ENCODE measurements at regions not wholly inside any gene's neighbourhood (a gene's known extent, or its start where the extent isn't known, plus 50 kb on each side); places are given as distances from the start of the nearest gene placed in this dataset.
A peak's percentile ranks its signal among the peaks of the same experiment; 100 is the strongest.

DNA sequence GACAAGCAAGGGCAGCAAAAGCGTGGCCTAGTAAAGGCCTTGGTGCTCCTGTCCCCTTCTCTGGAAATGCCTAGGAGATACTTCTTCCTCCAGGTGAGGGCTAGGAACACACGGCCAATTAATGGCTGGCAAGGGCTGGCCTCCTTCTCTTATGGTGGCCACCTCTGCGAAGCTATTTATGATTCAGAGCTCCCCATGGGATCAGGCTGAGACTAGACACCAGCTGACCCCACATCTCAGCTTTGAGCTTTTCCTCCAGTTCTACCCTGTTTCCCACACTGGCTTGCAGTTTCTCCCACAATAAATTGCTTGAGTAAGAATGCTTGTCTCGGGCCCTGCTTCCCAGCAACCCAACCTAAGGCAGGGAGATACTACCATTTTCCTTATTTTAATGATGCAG is 53.7 kb downstream of the CAMK2N1 start:
- Histone ChIP-seq H3K36me3 (ENCODE audit: control insufficient read depth, insufficient read depth, low read length) (no peaks in the 10 kb centered on the region), H3K4me3 (replicated peaks; ENCODE audit: low read depth, low read length) (no peak overlapping the region), H3K27me3 (replicated peaks; ENCODE audit: control insufficient read depth, insufficient read depth, low read length) (peaks cover 1% of the 10 kb centered on the region; the same call in 1 of the 2 replicates)
- TF ChIP-seq, protein P1, sequence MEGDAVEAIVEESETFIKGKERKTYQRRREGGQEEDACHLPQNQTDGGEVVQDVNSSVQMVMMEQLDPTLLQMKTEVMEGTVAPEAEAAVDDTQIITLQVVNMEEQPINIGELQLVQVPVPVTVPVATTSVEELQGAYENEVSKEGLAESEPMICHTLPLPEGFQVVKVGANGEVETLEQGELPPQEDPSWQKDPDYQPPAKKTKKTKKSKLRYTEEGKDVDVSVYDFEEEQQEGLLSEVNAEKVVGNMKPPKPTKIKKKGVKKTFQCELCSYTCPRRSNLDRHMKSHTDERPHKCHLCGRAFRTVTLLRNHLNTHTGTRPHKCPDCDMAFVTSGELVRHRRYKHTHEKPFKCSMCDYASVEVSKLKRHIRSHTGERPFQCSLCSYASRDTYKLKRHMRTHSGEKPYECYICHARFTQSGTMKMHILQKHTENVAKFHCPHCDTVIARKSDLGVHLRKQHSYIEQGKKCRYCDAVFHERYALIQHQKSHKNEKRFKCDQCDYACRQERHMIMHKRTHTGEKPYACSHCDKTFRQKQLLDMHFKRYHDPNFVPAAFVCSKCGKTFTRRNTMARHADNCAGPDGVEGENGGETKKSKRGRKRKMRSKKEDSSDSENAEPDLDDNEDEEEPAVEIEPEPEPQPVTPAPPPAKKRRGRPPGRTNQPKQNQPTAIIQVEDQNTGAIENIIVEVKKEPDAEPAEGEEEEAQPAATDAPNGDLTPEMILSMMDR (IDR thresholded peaks at IDR 0.05; ENCODE audit: insufficient read depth, low read length, poor library complexity, severe bottlenecking): no peak
- no peak for DNase-seq (ENCODE audit: extremely low read depth, insufficient read length)

- Histone ChIP-seq H3K36me3 (ENCODE audit: control insufficient read depth, insufficient read depth, low read length) (no peaks in the 10 kb centered on the region), H3K4me3 (replicated peaks; ENCODE audit: low read depth, low read length) (no peak overlapping the region), H3K27me3 (replicated peaks; ENCODE audit: control insufficient read depth, insufficient read depth, low read length) (peaks cover 1% of the 10 kb centered on the region; the same call in 1 of the 2 replicates)
- TF ChIP-seq, protein P1 (IDR thresholded peaks at IDR 0.05; ENCODE audit: insufficient read depth, low read length, poor library complexity, severe bottlenecking): no peak
- DNase-seq (ENCODE audit: extremely low read depth, insufficient read length): no peak
Measured at GRCh38 chr1:20431176-20431460, 54.9 kb downstream of the CAMK2N1 start.

GRCh38 chr1:20430355-20431175 is 55.4 kb downstream of the CAMK2N1 start:
- Histone ChIP-seq H3K27me3 (replicated peaks; ENCODE audit: control insufficient read depth, insufficient read depth, low read length) (peaks cover 1% of the 10 kb centered on the region; the same call in 1 of the 2 replicates), H3K4me3 (replicated peaks; ENCODE audit: low read depth, low read length) (no peak overlapping the region), H3K36me3 (ENCODE audit: control insufficient read depth, insufficient read depth, low read length) (no peaks in the 10 kb centered on the region)
- TF ChIP-seq, protein P1 (IDR thresholded peaks at IDR 0.05; ENCODE audit: insufficient read depth, low read length, poor library complexity, severe bottlenecking): peak; percentile 93
- no peak for DNase-seq (ENCODE audit: extremely low read depth, insufficient read length)

GRCh38 chr1:20429296-20429695 is 56.7 kb downstream of the CAMK2N1 start:
- Histone ChIP-seq H3K4me3 (replicated peaks; ENCODE audit: low read depth, low read length) (no peak overlapping the region), H3K36me3 (ENCODE audit: control insufficient read depth, insufficient read depth, low read length) (no peaks in the 10 kb centered on the region), H3K27me3 (replicated peaks; ENCODE audit: control insufficient read depth, insufficient read depth, low read length) (peaks cover 1% of the 10 kb centered on the region; the same call in 1 of the 2 replicates)
- TF ChIP-seq, protein P1 (IDR thresholded peaks at IDR 0.05; ENCODE audit: insufficient read depth, low read length, poor library complexity, severe bottlenecking): no peak
- DNase-seq (ENCODE audit: extremely low read depth, insufficient read length): no peak

GRCh38 chr1:20428841-20429240 is 57.2 kb downstream of the CAMK2N1 start:
- DNase-seq (ENCODE audit: extremely low read depth, insufficient read length): no peak
- TF ChIP-seq, protein P1 (IDR thresholded peaks at IDR 0.05; ENCODE audit: insufficient read depth, low read length, poor library complexity, severe bottlenecking): no peak
- no peaks in the 10 kb centered on the region for H3K36me3 ChIP-seq (ENCODE audit: control insufficient read depth, insufficient read depth, low read length)
- H3K27me3 ChIP-seq (replicated peaks; ENCODE audit: control insufficient read depth, insufficient read depth, low read length): peaks cover 1% of the 10 kb centered on the region; the same call in 1 of the 2 replicates
- H3K4me3 ChIP-seq (replicated peaks; ENCODE audit: low read depth, low read length): no peak overlapping the region

All from GM06990 (cell line).